Posterior vena cava (tissue), 2 donors: ENCODE measurements at regions not wholly inside any gene's neighbourhood (a gene's known extent, or its start where the extent isn't known, plus 50 kb on each side); places are given as distances from the start of the nearest gene placed in this dataset.

Experiments used
- DNase-seq: peaks from one replicate; pipeline ENCODE4 v3.0.0-alpha.2; 2020; ENCODE audit warnings: low spot score
- intact Hi-C, 2 donors: fragments of 100-400 bp; cut with DNase I; formaldehyde crosslinking; loops; one replicate each; pipeline versions ENCODE4 v1.14.1 to v1.14.2; 2022 to 2023
- donor health status: DM: yes; HTN: yes; CAD: no.
- donor health status: DM: yes; HTN: yes; CAD: no.

GRCh38 chr5:30981576-30981975, 211.9 kb upstream of the CDH6 start:
- no peak for DNase-seq
- intact Hi-C loops = no loop called here

- intact Hi-C loops = no loop called here
- DNase-seq = no peak
Observed at GRCh38 chr5:30968971-30969370, 224.5 kb upstream of the CDH6 start.

- intact Hi-C loops = no loop called here
- no peak for DNase-seq
Observed at GRCh38 chr5:30960036-30960435, 233.4 kb upstream of the CDH6 start.

GRCh38 chr5:30959238-30959637, 234.2 kb upstream of the CDH6 start:
- DNase-seq = no peak
- intact Hi-C loops = no loop called here

- intact Hi-C loops = no loop called here
- no peak for DNase-seq
Observed at GRCh38 chr5:30957591-30957990, 235.9 kb upstream of the CDH6 start.

- intact Hi-C loops = no loop called here
- no peak for DNase-seq
Observed at GRCh38 chr5:30956251-30956650, 237.2 kb upstream of the CDH6 start.

- intact Hi-C loops = no loop called here
- DNase-seq = no peak
Observed at GRCh38 chr5:30937070-30937469, 256.4 kb upstream of the CDH6 start.

GRCh38 chr5:30933599-30933998, 259.9 kb upstream of the CDH6 start:
- intact Hi-C loops = no loop called here
- no peak for DNase-seq

GRCh38 chr5:30932273-30933017, 261.0 kb upstream of the CDH6 start:
- no peak for DNase-seq
- intact Hi-C loops = no loop called here

GRCh38 chr5:30930736-30931135, 262.8 kb upstream of the CDH6 start:
- DNase-seq = no peak
- intact Hi-C loops = no loop called here

GRCh38 chr5:30928956-30929355, 264.5 kb upstream of the CDH6 start:
- DNase-seq = no peak
- intact Hi-C loops = no loop called here

- no peak for DNase-seq
- intact Hi-C loops = no loop called here
Observed at GRCh38 chr5:30926218-30926617, 267.3 kb upstream of the CDH6 start.

GRCh38 chr5:30921388-30921787, 272.1 kb upstream of the CDH6 start:
- intact Hi-C loops = no loop called here
- no peak for DNase-seq

GRCh38 chr5:30918171-30918570, 275.3 kb upstream of the CDH6 start:
- intact Hi-C loops = no loop called here
- no peak for DNase-seq

GRCh38 chr5:30908356-30908755, 285.1 kb upstream of the CDH6 start:
- intact Hi-C loops = no loop called here
- DNase-seq = no peak

GRCh38 chr5:30900367-30900766, 293.1 kb upstream of the CDH6 start:
- no peak for DNase-seq
- intact Hi-C loops = no loop called here

- intact Hi-C loops = no loop called here
- DNase-seq = no peak
Observed at GRCh38 chr5:30894811-30895210, 298.7 kb upstream of the CDH6 start.

- intact Hi-C loops = no loop called here
- no peak for DNase-seq
Observed at GRCh38 chr5:30891660-30892059, 301.8 kb upstream of the CDH6 start.

GRCh38 chr5:30890377-30890776, 303.1 kb upstream of the CDH6 start:
- intact Hi-C loops = no loop called here
- no peak for DNase-seq

GRCh38 chr5:30880514-30880913, 313.0 kb upstream of the CDH6 start:
- intact Hi-C loops = no loop called here
- no peak for DNase-seq

GRCh38 chr5:30879887-30880286, 313.6 kb upstream of the CDH6 start:
- intact Hi-C loops = no loop called here
- no peak for DNase-seq

- DNase-seq = no peak
- intact Hi-C loops = no loop called here
Observed at GRCh38 chr5:30878746-30879145, 314.7 kb upstream of the CDH6 start.
